Fibroblast of gingiva (primary cell): ENCODE measurements at regions not wholly inside any gene's neighbourhood (a gene's known extent, or its start where the extent isn't known, plus 50 kb on each side); places are given as distances from the start of the nearest gene placed in this dataset.

Experiments
- DNase-seq: peaks from one replicate; pipeline ENCODE4 v3.0.0-alpha.2; 2011; ENCODE audit warnings: low read depth

- DNase-seq: no peak
These were observed 197.2 kb downstream of the RWDD3 start for GRCh38 chr1:95431235-95431634.

DNA sequence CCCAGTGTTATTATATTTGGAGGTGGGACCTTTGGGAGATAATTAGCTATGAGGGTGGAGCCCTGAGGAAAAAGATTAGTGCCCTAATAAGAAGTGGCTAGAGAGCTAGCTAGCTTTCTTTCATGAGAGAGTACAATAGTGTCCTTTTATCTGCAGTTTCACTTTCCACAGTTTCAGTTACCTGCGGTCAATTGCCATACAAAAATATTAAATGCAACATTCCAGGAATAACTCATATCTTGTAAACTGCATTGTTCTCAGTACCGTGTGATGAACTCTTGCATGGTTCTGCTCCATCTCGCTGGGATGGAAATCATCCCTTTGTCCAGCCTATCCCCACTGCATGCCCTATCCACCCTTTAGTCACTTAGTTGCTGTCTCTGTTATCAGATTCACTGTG lies 201.6 kb downstream of the RWDD3 start:
- no peak for DNase-seq

- DNase-seq: no peak
These were observed 203.0 kb downstream of the RWDD3 start for GRCh38 chr1:95437011-95437410.

- DNase-seq: no peak
These were observed 203.8 kb downstream of the RWDD3 start for GRCh38 chr1:95437781-95438180.

- no peak for DNase-seq
These were observed 204.4 kb downstream of the RWDD3 start for GRCh38 chr1:95438218-95438948.

- DNase-seq: no peak
These were observed 206.5 kb downstream of the RWDD3 start for GRCh38 chr1:95440511-95440910.

DNA sequence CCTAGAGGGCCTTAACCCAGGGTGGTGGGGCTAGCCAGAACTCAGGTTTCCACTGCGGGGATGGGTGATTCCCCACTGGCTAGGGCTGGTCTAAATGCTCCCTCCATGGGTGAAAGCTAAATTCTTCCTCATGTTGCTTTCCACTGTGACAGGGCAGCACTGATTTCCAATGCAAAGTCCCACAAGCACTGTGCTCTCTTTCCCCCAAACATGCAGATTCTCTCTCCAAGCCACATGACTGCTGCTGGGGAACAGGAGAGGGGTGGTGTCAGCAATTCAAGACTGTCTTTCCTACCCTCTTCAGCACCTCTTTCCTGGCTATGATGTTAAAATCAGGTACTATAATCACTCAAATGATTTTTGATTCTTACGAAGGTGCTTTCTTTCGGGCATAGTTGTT lies 215.5 kb downstream of the RWDD3 start:
- DNase-seq: no peak

- no peak for DNase-seq
These were observed 217.0 kb downstream of the RWDD3 start for GRCh38 chr1:95451054-95451453.

- no peak for DNase-seq
These were observed 217.9 kb downstream of the RWDD3 start for GRCh38 chr1:95451904-95452303.

DNA sequence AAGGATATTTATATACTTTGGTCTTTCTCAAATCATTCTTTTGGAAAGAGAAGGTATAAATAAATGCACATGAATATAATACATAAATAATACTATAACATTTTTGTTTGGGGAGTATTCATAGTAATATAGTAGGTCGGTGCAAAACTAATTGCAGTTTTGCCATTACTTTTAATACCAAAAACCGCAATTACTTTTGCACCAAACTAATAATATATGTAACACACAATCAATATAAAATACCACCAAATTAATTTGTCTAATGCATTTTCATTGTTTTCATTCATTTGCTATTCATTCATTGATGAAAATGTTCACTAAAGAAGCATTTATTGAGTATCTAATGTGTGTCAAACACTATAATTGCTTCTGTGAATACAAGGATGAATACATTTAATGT lies 219.0 kb downstream of the RWDD3 start:
- no peak for DNase-seq

DNA sequence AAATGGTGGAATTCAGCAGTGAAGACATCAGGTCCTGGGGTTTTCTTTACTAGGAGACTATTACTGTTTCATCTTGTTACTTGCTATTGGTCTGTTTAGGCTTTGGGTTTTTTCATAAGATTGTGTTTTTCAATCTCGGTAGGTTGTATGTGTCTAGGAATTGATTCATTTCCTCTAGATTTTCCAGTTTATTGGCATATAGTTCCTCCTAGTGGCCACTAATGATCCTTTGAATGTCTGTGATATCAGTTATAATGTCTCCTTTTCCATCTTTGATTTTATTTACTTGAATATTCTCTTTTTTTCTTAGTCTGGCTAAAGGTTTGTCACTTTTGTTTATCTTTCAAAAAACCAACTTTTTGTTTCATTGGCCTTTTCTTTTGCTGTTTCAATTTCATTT lies 233.0 kb downstream of the RWDD3 start:
- no peak for DNase-seq

- DNase-seq: no peak
These were observed 241.9 kb downstream of the RWDD3 start for GRCh38 chr1:95475686-95476457.

DNA sequence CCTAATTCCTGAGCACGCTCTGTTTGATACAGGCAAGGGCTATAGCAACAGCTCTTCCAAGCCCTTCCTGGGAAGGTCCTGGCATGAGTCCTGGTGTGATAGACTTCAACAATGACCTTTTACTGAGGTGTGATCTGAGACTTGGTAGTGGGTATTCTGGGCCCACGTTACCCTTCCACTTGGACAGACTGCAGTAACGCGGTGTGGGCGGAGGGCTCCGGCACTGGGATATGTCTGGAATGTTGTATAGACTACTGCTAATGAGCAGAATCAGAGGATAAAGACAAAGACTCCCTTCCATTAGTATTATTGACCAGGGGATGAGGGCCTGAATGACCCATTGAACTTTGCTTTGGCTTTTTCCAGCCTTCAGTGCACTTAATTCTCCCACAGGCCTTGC lies 262.3 kb downstream of the RWDD3 start:
- no peak for DNase-seq

- DNase-seq: no peak
These were observed 262.8 kb downstream of the RWDD3 start for GRCh38 chr1:95496773-95497172.

DNA sequence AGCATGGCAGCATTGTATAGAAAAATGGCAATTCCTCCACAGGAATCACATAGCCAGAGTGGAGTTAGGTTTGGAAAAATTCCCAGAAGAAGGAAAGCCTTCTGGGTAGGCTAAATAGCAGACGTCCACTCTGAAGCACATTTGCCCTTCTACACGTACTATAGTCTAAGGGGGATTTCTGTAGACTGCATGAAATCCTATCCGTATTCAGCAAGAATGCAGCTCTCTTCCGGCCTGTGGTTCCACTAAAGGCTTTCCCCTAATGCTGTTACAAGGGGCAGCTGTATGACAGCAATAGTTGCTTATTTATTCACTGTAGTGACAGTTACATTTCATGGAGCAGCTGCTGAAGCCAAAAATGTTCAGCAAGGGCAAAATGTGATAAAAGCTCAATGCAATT lies 263.6 kb downstream of the RWDD3 start:
- DNase-seq: no peak

- no peak for DNase-seq
These were observed 269.4 kb downstream of the RWDD3 start for GRCh38 chr1:95503278-95504030.

- DNase-seq: no peak
These were observed 270.3 kb downstream of the RWDD3 start for GRCh38 chr1:95504321-95504720.

- no peak for DNase-seq
These were observed 272.9 kb downstream of the RWDD3 start for GRCh38 chr1:95506736-95507414.

DNA sequence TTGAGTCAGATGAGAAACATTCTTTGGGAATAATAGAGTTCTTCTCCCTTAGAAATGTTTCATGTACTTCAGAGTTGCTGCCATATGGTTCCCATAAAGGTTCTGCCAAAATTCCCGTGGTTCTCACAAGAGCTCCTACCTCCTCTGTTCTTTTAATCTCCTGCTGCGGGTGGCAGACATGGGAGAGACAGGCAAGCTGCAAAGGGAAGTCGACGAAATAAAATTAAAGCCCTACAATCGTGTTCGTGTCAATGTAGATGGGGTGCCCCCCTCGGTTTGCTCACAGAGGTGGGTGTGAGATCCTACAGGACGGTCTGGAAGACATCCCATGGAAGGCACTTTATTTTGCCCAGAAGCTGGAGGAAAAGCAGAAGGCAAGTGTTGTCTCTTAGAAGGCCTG lies 276.0 kb downstream of the RWDD3 start:
- DNase-seq: no peak

DNA sequence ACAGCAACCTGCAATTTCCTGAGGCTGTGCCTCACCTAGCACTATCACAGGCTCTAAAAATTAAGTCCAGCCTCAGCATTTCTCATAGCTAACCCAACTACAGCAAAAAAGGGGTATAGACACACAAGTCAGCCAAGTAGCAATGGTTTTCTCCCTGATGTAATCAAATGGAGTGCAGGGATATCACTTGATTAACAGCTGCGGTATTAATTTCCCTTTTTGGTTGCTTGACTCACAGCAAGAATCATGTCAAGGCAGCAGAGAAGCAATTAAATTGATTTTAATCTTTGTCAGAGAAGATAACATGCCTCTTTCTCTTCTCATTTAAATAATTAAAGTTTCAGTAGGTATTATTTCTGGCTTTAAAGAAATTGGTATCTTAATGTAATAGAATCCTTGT lies 278.9 kb downstream of the RWDD3 start:
- DNase-seq: no peak

GRCh38 chr1:95517506-95517905 lies 283.5 kb downstream of the RWDD3 start:
- DNase-seq: no peak

- DNase-seq: no peak
These were observed 284.3 kb downstream of the RWDD3 start for GRCh38 chr1:95518310-95518709.
